Fibroblast of villous mesenchyme (primary cell): ENCODE measurements at regions not wholly inside any gene's neighbourhood (a gene's known extent, or its start where the extent isn't known, plus 50 kb on each side); places are given as distances from the start of the nearest gene placed in this dataset.

Experiments
- DNase-seq: peaks from one replicate; pipeline ENCODE4 v3.0.0-alpha.2; 2010; ENCODE audit warnings: low read depth
- H3K4me3 ChIP-seq: 2 replicates; pipeline ENCODE4 v1.5.1; 2011; ENCODE audit warnings: low read depth, mild to moderate bottlenecking, low read length
- CTCF ChIP-seq: IDR thresholded peaks from 2 replicates; pipeline ENCODE4 v1.5.1; 2012; ENCODE audit warnings: low read depth, mild to moderate bottlenecking, low read length; ENCODE audit not compliant: insufficient read depth

DNA sequence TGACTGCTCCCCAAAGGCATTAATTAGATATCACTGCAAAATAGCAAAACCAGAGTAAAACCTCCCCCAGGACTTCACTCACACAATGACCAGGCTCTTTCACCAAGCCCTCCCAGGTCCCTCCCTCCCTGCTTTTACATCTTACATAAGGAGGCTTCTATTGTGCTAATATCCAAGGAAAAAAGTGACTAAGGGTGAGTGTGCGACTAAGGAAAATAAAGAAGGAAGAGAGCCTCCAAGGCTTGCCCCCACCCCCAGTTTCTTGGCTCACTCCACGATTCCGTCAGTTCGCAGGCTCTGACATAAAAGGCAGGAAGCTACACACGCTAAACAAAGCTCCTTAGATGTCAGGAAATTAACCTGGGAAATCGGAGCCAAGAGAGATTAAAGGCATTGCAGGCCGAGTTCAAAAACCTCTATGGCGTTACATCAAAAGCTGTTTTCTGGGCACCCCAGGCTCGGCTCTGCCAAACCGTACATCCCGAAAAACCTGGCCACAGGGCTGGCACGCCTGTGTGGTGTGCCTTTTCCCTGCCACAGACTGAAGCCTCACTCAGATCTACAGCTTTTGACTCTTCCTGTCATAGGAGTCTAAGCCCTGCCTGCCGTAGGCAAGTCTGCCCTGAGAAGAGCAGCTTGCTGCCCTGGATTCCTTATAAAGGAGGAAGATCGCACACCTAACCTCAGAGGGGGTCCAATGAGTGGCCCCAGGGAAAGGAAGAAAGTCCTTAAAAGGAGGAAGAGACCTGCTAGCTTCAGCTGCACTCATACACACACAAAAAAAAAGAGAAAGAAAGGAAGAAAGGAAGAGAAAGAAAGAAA, 67.0 kb upstream of the SERP2 start:
- H3K4me3 ChIP-seq = no peak overlapping the region
- peak; percentile 93 for DNase-seq
- TF ChIP-seq CTCF = no peak

GRCh38 chr13:44307255-44307654, 66.4 kb upstream of the SERP2 start:
- DNase-seq = peak; percentile 48
- no peak for TF ChIP-seq CTCF
- no peak overlapping the region for H3K4me3 ChIP-seq

DNA sequence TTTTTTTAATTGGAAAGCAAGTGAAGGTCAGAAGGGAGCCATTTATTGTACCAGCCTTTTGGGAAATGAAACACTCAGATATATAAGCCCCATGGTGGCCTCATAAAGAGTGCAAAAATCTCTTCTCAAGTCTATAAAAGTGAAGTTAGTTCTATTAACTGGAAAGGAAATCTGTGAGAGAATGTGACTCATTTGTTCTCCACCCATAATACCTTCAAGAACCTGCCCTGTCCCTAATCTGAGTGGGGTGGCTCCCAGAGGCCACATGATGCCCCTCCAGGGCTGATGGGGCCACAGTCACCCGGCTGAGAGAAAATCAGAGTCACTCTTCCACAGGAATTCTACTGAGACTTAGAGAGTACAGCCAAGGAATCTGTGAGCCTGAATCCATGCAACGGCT, 65.8 kb upstream of the SERP2 start:
- DNase-seq = no peak
- no peak for TF ChIP-seq CTCF

DNA sequence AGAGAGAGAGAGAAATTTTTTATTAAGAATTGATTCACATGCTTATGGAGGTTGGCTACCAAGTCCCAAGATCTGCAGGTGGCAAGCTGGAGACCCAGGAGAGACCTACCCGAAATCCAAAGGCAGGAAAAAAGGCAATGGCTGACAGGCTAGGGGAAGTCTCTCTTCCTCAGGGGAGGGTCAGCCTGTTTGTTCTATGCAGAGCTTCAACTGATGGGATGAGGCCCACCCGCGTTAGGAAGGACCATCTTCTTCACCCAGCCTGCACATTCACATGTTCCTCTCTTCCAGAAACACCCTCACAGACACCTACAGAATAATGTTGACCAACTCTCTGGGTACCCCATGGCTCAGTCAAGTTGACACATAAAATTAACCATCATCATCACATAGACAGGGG, 65.3 kb upstream of the SERP2 start:
- DNase-seq = no peak
- no peak for TF ChIP-seq CTCF
- no peak overlapping the region for H3K4me3 ChIP-seq

More for the DNA sequence above, 65.8 kb upstream of the SERP2 start:
- H3K4me3 ChIP-seq = no peak overlapping the region

DNA sequence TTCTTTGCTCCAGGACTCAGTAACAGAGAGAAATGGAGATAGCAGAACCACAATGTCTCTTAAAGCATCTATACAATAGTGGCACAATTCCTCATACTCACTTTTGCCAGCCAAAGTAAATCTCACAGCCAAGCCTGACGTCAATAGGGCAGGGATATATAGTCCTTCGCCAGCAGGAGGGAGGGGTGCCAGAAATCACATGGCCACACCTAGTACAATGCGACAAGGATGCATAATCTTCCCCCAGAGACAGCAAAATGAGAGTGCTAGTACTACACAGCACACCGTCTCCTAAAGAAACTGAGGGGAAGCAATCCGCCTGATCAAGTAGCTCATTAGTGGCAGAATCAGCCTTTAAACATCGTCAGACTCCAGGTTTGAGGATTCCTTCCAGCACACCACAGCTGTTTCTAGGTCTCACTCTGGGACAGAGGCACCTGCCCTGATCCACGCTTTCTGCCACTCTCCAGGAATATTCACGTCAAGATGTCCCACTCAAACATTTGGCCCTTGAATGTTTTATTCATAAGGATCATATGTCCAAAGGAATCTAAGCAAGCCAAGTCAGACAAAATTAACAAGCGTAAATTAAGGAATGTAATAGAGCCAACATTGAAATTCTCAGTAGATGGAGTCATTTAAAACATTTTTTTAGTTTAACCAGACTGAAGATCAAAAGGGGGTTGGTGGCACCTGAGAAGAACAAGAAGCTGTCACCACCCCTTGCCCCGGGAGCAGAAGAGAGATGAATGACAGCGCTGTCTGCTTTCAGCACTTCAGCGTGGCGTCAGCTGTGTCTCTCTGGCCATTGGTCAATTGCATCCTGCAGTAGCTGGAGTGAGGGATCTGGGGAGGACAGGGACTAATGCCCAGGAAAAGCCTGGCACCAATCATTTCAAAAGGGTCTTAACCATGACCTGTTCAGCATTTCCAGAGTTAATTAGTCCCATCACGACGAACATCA, 63.5 kb upstream of the SERP2 start:
- no peak overlapping the region for H3K4me3 ChIP-seq
- no peak for DNase-seq
- no peak for TF ChIP-seq CTCF

- no peak for TF ChIP-seq CTCF
- H3K4me3 ChIP-seq = no peak overlapping the region
- DNase-seq = no peak
These were observed 62.4 kb upstream of the SERP2 start for GRCh38 chr13:44311011-44311780.
